Mucosa of descending colon (tissue), 3 donors: ENCODE measurements at regions not wholly inside any gene's neighbourhood (a gene's known extent, or its start where the extent isn't known, plus 50 kb on each side); places are given as distances from the start of the nearest gene placed in this dataset.
A peak's percentile ranks its signal among the peaks of the same experiment; 100 is the strongest.

ENCODE experiments used
- ATAC-seq: fragments of 200-7000 bp; cut with Tn5 transposase; one replicate; pipeline ENCODE4 v1.9.1; 2020; ENCODE audit warnings: mild to moderate bottlenecking, moderate library complexity
- DNase-seq, 3 donors: peaks; one replicate each; pipeline ENCODE4 v3.0.0-alpha.2; 2020
- H3K36me3 ChIP-seq: fragments of 200-600 bp; one replicate; pipeline ENCODE4 v1.8.0; 2021; ENCODE audit warnings: low read depth, mild to moderate bottlenecking
- H3K4me1 ChIP-seq: fragments of 200-600 bp; one replicate; pipeline ENCODE4 v1.8.0; 2021; ENCODE audit warnings: low read depth, mild to moderate bottlenecking
- H3K4me3 ChIP-seq: fragments of 200-600 bp; one replicate; pipeline ENCODE4 v1.8.0; 2021; ENCODE audit warnings: mild to moderate bottlenecking
- H3K9me3 ChIP-seq: fragments of 200-600 bp; one replicate; pipeline ENCODE4 v1.8.0; 2021; ENCODE audit warnings: mild to moderate bottlenecking
- CTCF ChIP-seq: fragments of 200-600 bp; IDR thresholded peaks from one replicate; pipeline ENCODE4 v1.8.0; 2022; ENCODE audit warnings: antibody characterized with exemption, mild to moderate bottlenecking
- intact Hi-C, 2 donors: fragments of 100-400 bp; cut with DNase I in 1 of 2; cut with micrococcal nuclease in 1 of 2; formaldehyde crosslinking; loops; one replicate each; pipeline versions ENCODE4 v1.11.0 to v1.11.1; 2022; cut with DNase I, micrococcal nuclease
- donor health status: DM: no; HTN: no; CAD: no; lungs with moderate emphysema.
- donor health status: DM: no; HTN: no; CAD: no.
- donor health status: DM: no; HTN: yes; CAD: no.

- Histone ChIP-seq H3K4me1 (no peaks in the 10 kb centered on the region), H3K36me3 (no peaks in the 10 kb centered on the region), H3K4me3 (no peak overlapping the region), H3K9me3 (no peaks in the 10 kb centered on the region)
- DNase-seq (no peak), ATAC-seq (no peak)
- TF ChIP-seq CTCF, result no peak
- intact Hi-C loops, result loop anchor here in 1 of 2 donors (5.0 kb wide), 1 partner anchor 476 kb away; the partner anchor contains the start of gene ZNF521
Observed at GRCh38 chr18:24876266-24876665, 415.8 kb downstream of the HRH4 start.

DNA sequence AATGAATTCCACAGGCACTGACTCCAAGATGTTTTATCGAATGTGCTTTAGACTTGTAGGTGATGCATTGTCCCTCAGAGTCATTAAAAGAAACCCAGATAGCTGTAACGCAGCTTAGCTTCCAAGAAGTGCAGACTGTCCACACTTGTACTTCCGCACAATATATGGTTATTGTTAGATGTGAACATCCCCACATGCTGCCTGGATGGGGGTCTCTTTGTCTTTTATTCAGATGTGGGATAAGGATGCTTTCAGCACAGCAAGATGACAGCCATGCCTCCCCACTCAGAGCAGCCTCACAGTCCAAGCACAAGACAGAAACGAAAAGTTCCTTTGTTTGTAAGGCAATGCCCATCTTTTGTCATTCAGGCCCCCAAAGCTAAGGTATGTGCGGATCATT, 416.6 kb downstream of the HRH4 start:
- no peak overlapping the region for H3K4me3 ChIP-seq
- ATAC-seq (no peak), DNase-seq (no peak)
- H3K36me3 ChIP-seq, result no peaks in the 10 kb centered on the region
- no peaks in the 10 kb centered on the region for H3K4me1 ChIP-seq
- intact Hi-C loops, result loop anchor here in 1 of 2 donors (5.0 kb wide), 1 partner anchor 475 kb away; the partner anchor contains the start of gene ZNF521
- TF ChIP-seq CTCF, result no peak
- H3K9me3 ChIP-seq, result no peaks in the 10 kb centered on the region

DNA sequence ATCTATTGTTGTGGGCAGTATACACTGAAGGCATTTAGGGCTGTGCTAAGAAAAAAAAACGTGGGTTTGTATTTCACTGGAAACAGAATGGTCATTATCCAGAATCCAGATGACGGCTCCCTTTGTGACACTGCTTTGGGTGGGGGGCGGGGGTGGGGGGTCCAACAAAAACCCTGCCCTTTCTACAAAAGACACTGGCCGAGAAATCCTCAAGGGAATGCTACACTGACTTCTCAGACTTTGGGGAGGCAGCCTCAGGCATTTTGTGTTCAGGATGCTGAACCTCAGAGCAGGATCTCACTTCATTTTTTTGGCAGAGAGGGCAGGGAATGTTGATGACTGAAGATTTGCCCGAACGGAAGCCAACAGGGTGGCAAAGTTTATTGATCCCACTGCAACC, 417.1 kb downstream of the HRH4 start:
- no peak for TF ChIP-seq CTCF
- Histone ChIP-seq H3K4me1 (no peaks in the 10 kb centered on the region), H3K36me3 (no peaks in the 10 kb centered on the region), H3K9me3 (no peaks in the 10 kb centered on the region), H3K4me3 (no peak overlapping the region)
- ATAC-seq, result no peak
- intact Hi-C loops, result loop anchor here in 1 of 2 donors (5.0 kb wide), 1 partner anchor 475 kb away; the partner anchor contains the start of gene ZNF521
- no peak for DNase-seq

DNA sequence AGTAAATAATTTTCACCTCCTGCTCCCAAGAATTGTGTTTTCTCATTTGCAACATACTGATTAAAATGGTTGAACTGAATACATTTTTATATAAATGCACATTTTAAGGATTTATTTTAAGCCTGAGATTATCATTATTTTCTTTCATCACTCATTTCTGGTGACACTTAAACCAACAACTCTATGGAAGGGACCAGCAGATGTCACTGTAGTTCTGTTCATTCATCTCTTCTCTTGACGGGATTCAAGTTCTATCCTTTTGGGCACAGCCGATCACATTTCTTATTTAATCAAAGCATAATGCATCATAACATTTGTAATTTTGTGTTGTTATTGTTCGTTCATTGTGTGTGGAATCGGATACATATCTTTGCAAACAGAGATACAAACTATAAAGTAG, 417.9 kb downstream of the HRH4 start:
- Histone ChIP-seq H3K4me1 (no peaks in the 10 kb centered on the region), H3K4me3 (no peak overlapping the region), H3K36me3 (no peaks in the 10 kb centered on the region), H3K9me3 (no peaks in the 10 kb centered on the region)
- no peak for TF ChIP-seq CTCF
- DNase-seq (peak in 1 of 3 donors; percentile 70), ATAC-seq (peak; percentile 56)
- intact Hi-C loops, result loop anchor here in 1 of 2 donors (5.0 kb wide), 1 partner anchor 474 kb away; the partner anchor contains the start of gene ZNF521

- intact Hi-C loops, result no loop called here
- H3K4me1 ChIP-seq, result no peaks in the 10 kb centered on the region
- ATAC-seq (no peak), DNase-seq (no peak)
- no peaks in the 10 kb centered on the region for H3K9me3 ChIP-seq
- no peak for TF ChIP-seq CTCF
- no peak overlapping the region for H3K4me3 ChIP-seq
- no peaks in the 10 kb centered on the region for H3K36me3 ChIP-seq
Observed at GRCh38 chr18:24885276-24885675, 424.8 kb downstream of the HRH4 start.

DNA sequence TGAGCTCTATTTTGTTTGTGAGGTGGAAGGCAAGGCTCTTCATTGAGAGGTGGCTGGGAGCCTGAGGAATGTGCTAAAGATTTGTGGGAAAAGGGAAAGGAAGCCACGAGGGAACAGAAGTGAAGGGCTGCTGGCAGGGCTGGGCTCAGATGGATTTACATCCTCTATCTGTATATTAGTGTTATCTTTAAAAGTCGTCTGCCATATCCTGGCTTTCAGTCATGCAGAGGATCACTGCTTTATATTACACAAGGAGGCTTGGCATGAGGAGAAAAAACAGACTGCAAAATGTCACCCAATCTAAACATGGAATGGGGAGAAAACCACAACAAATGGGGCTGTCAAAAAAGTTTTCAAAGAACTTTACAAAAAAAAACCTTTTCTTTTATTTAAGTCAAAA, 434.4 kb downstream of the HRH4 start:
- H3K9me3 ChIP-seq, result no peaks in the 10 kb centered on the region
- H3K4me1 ChIP-seq, result no peaks in the 10 kb centered on the region
- intact Hi-C loops, result no loop called here
- no peaks in the 10 kb centered on the region for H3K36me3 ChIP-seq
- DNase-seq (no peak), ATAC-seq (no peak)
- no peak for TF ChIP-seq CTCF
- no peak overlapping the region for H3K4me3 ChIP-seq
